CD8-positive, alpha-beta memory T cell (primary cell): ENCODE measurements at regions not wholly inside any gene's neighbourhood (a gene's known extent, or its start where the extent isn't known, plus 50 kb on each side); places are given as distances from the start of the nearest gene placed in this dataset.

Source experiments
- CTCF ChIA-PET: fragments of 350-600 bp; sonication (Branson Sonifier 250); formaldehyde crosslinking; loops from one replicate; lab custom pipeline; 2021; ENCODE audit warnings: antibody characterized with exemption; lab: Charles Lee
- POLR2A ChIA-PET: fragments of 350-600 bp; sonication (Branson Sonifier 250); formaldehyde crosslinking; loops from one replicate; lab custom pipeline; 2021; ENCODE audit warnings: antibody characterized with exemption; lab: Charles Lee
- DNase-seq, 5 donors: peaks; one replicate each; pipeline versions ENCODE4 v3.0.0 to v3.0.0-alpha.2; 2020 to 2022; ENCODE audit warnings: mixed read lengths in 1 of 5
- H3K27ac ChIP-seq: one replicate; pipeline ENCODE4 v1.7.0; 2013; ENCODE audit warnings: low read depth, mild to moderate bottlenecking, low read length, moderate library complexity
- H3K27me3 ChIP-seq: 2 replicates; pipeline ENCODE4 v1.7.0; 2013; ENCODE audit warnings: low read length, mild to moderate bottlenecking; ENCODE audit not compliant: insufficient read depth, poor library complexity, severe bottlenecking
- H3K36me3 ChIP-seq: 2 replicates; pipeline ENCODE4 v1.7.0; 2013; ENCODE audit warnings: mild to moderate bottlenecking, low read length, moderate library complexity; ENCODE audit not compliant: insufficient read depth
- H3K4me1 ChIP-seq: 2 replicates; pipeline ENCODE4 v1.7.0; 2013; ENCODE audit warnings: mild to moderate bottlenecking, low read length, moderate library complexity; ENCODE audit not compliant: insufficient read depth
- H3K4me3 ChIP-seq: 2 replicates; pipeline ENCODE4 v1.7.0; 2013; ENCODE audit warnings: mild to moderate bottlenecking, low read length
- H3K9me3 ChIP-seq: 2 replicates; pipeline ENCODE4 v1.7.0; 2013; ENCODE audit warnings: mild to moderate bottlenecking, low read length
- H3K27ac Mint-ChIP-seq, 8 donors: one replicate each; pipeline ENCODE4 v1.8.0; 2020 to 2021; ENCODE audit warnings: mixed read lengths in 8 of 8, mild to moderate bottlenecking in 6 of 8, inconsistent platforms in 3 of 8, moderate library complexity in 3 of 8
- H3K27me3 Mint-ChIP-seq, 2 donors: one replicate each; pipeline ENCODE4 v1.8.0; 2020 to 2021; ENCODE audit warnings: mixed read lengths in 2 of 2, mild to moderate bottlenecking in 1 of 2, moderate library complexity in 1 of 2
- H3K36me3 Mint-ChIP-seq, 3 donors: one replicate each; pipeline ENCODE4 v1.8.0; 2020 to 2021; ENCODE audit warnings: mixed read lengths in 3 of 3, inconsistent platforms in 1 of 3, mild to moderate bottlenecking in 1 of 3
- H3K4me1 Mint-ChIP-seq, 3 donors: one replicate each; pipeline ENCODE4 v1.8.0; 2020 to 2021; ENCODE audit warnings: mixed read lengths in 3 of 3, inconsistent platforms in 1 of 3, mild to moderate bottlenecking in 1 of 3
- H3K4me3 Mint-ChIP-seq, 7 donors: one replicate each; pipeline ENCODE4 v1.8.0; 2020 to 2021; ENCODE audit warnings: mixed read lengths in 7 of 7, mild to moderate bottlenecking in 6 of 7, moderate library complexity in 4 of 7, inconsistent platforms in 2 of 7
- H3K9me3 Mint-ChIP-seq, 5 donors: one replicate each; pipeline ENCODE4 v1.8.0; 2020 to 2022; ENCODE audit warnings: mixed read lengths in 5 of 5, mild to moderate bottlenecking in 3 of 5, moderate library complexity in 2 of 5, inconsistent platforms in 1 of 5

GRCh38 chr14:98955741-98956070 is 316.3 kb downstream of the BCL11B start:
- Histone ChIP-seq H3K4me3 (no peak overlapping the region), H3K9me3 (no peaks in the 10 kb centered on the region), H3K36me3 (no peaks in the 10 kb centered on the region), H3K27ac (no peak overlapping the region), H3K4me1 (no peaks in the 10 kb centered on the region), H3K27me3 (no peaks in the 10 kb centered on the region)
- ChIA-PET CTCF (no interaction called here), POLR2A (no interaction called here)
- Mint-ChIP-seq H3K27ac (peak overlapping the region in 2 of 8 donors; percentile 12 to 33), H3K36me3 (peaks cover 0 to 1% (median 0%) of the 10 kb centered on the region in 3 donors), H3K9me3 (no peaks in the 10 kb centered on the region), H3K4me1 (peaks cover 2 to 8% (median 5%) of the 10 kb centered on the region in 3 donors), H3K27me3 (peaks cover 0 to 3% of the 10 kb centered on the region in 2 donors), H3K4me3 (peak overlapping the region in 1 of 7 donors; percentile 1)
- DNase-seq, result no peak

GRCh38 chr14:98956181-98956580 is 315.8 kb downstream of the BCL11B start:
- H3K36me3 ChIP-seq, result no peaks in the 10 kb centered on the region

GRCh38 chr14:98956661-98957060 is 315.3 kb downstream of the BCL11B start:
- ChIA-PET CTCF (no interaction called here), POLR2A (no interaction called here)
- DNase-seq, result no peak
- Mint-ChIP-seq H3K4me1 (peaks cover 3 to 9% (median 9%) of the 10 kb centered on the region in 3 donors), H3K27ac (peak overlapping the region in 2 of 8 donors; percentile 39 to 71), H3K36me3 (peaks cover 0 to 1% (median 0%) of the 10 kb centered on the region in 3 donors), H3K27me3 (peaks cover 0 to 3% of the 10 kb centered on the region in 2 donors), H3K9me3 (no peaks in the 10 kb centered on the region), H3K4me3 (no peak overlapping the region)
- H3K27me3 ChIP-seq, result no peaks in the 10 kb centered on the region
- no peaks in the 10 kb centered on the region for H3K9me3 ChIP-seq
- no peaks in the 10 kb centered on the region for H3K36me3 ChIP-seq
- H3K4me3 ChIP-seq, result no peak overlapping the region
- no peaks in the 10 kb centered on the region for H3K4me1 ChIP-seq
- H3K27ac ChIP-seq, result no peak overlapping the region

More at GRCh38 chr14:98956181-98956580, 315.8 kb downstream of the BCL11B start:
- Mint-ChIP-seq H3K9me3 (no peaks in the 10 kb centered on the region), H3K36me3 (peaks cover 0 to 1% (median 0%) of the 10 kb centered on the region in 3 donors), H3K27ac (no peak overlapping the region), H3K4me3 (no peak overlapping the region), H3K4me1 (peaks cover 2 to 8% (median 5%) of the 10 kb centered on the region in 3 donors), H3K27me3 (peaks cover 0 to 3% of the 10 kb centered on the region in 2 donors)
- ChIA-PET CTCF (no interaction called here), POLR2A (no interaction called here)
- no peaks in the 10 kb centered on the region for H3K4me1 ChIP-seq
- H3K27ac ChIP-seq, result no peak overlapping the region
- H3K9me3 ChIP-seq, result no peaks in the 10 kb centered on the region
- no peaks in the 10 kb centered on the region for H3K27me3 ChIP-seq
- no peak for DNase-seq
- H3K4me3 ChIP-seq, result no peak overlapping the region

- H3K4me3 Mint-ChIP-seq, result no peak overlapping the region
- no peak overlapping the region for H3K27ac Mint-ChIP-seq
- Histone ChIP-seq H3K4me1 (no peaks in the 10 kb centered on the region), H3K9me3 (no peaks in the 10 kb centered on the region), H3K4me3 (no peak overlapping the region), H3K27me3 (no peaks in the 10 kb centered on the region), H3K27ac (no peak overlapping the region), H3K36me3 (no peaks in the 10 kb centered on the region)
- CTCF ChIA-PET, result no interaction called here
- H3K27me3 Mint-ChIP-seq, result peaks cover 0 to 3% of the 10 kb centered on the region in 2 donors
- no peaks in the 10 kb centered on the region for H3K36me3 Mint-ChIP-seq
- POLR2A ChIA-PET, result no interaction called here
- no peak for DNase-seq
- peaks cover 3 to 14% (median 10%) of the 10 kb centered on the region in 3 donors for H3K4me1 Mint-ChIP-seq
- H3K9me3 Mint-ChIP-seq, result no peaks in the 10 kb centered on the region
These were observed 314.6 kb downstream of the BCL11B start for GRCh38 chr14:98957211-98958047.

GRCh38 chr14:98958048-98958631 is 313.9 kb downstream of the BCL11B start:
- H3K36me3 Mint-ChIP-seq, result no peaks in the 10 kb centered on the region
- H3K4me3 Mint-ChIP-seq, result no peak overlapping the region

GRCh38 chr14:98958632-98959031 is 313.4 kb downstream of the BCL11B start:
- no peaks in the 10 kb centered on the region for H3K36me3 ChIP-seq
- H3K4me1 ChIP-seq, result peaks cover 3% of the 10 kb centered on the region
- Mint-ChIP-seq H3K27ac (peak overlapping the region in 1 of 8 donors; percentile 42), H3K27me3 (peaks cover 0 to 1% of the 10 kb centered on the region in 2 donors), H3K36me3 (no peaks in the 10 kb centered on the region), H3K4me1 (peaks cover 9 to 26% (median 22%) of the 10 kb centered on the region in 3 donors), H3K4me3 (no peak overlapping the region), H3K9me3 (no peaks in the 10 kb centered on the region)
- ChIA-PET POLR2A (no interaction called here), CTCF (no interaction called here)
- DNase-seq, result no peak
- no peaks in the 10 kb centered on the region for H3K9me3 ChIP-seq
- H3K4me3 ChIP-seq, result no peak overlapping the region
- H3K27ac ChIP-seq, result no peak overlapping the region
- no peaks in the 10 kb centered on the region for H3K27me3 ChIP-seq

More at GRCh38 chr14:98958048-98958631, 313.9 kb downstream of the BCL11B start:
- Histone ChIP-seq H3K9me3 (no peaks in the 10 kb centered on the region), H3K27me3 (no peaks in the 10 kb centered on the region), H3K36me3 (no peaks in the 10 kb centered on the region), H3K27ac (no peak overlapping the region), H3K4me3 (no peak overlapping the region), H3K4me1 (no peaks in the 10 kb centered on the region)
- DNase-seq, result no peak
- peaks cover 0 to 1% of the 10 kb centered on the region in 2 donors for H3K27me3 Mint-ChIP-seq
- H3K27ac Mint-ChIP-seq, result no peak overlapping the region
- no peaks in the 10 kb centered on the region for H3K9me3 Mint-ChIP-seq
- ChIA-PET CTCF (no interaction called here), POLR2A (no interaction called here)
- peaks cover 8 to 22% (median 17%) of the 10 kb centered on the region in 3 donors for H3K4me1 Mint-ChIP-seq

- DNase-seq, result no peak
- no peaks in the 10 kb centered on the region for H3K9me3 Mint-ChIP-seq
- no peak overlapping the region for H3K4me3 ChIP-seq
- H3K27ac ChIP-seq, result no peak overlapping the region
- H3K9me3 ChIP-seq, result no peaks in the 10 kb centered on the region
- peaks cover 11% of the 10 kb centered on the region for H3K4me1 ChIP-seq
- no peak overlapping the region for H3K4me3 Mint-ChIP-seq
- H3K4me1 Mint-ChIP-seq, result peaks cover 15 to 34% (median 28%) of the 10 kb centered on the region in 3 donors
- ChIA-PET CTCF (no interaction called here), POLR2A (no interaction called here)
- no peaks in the 10 kb centered on the region for H3K27me3 ChIP-seq
- H3K27me3 Mint-ChIP-seq, result peaks cover 0 to 1% of the 10 kb centered on the region in 2 donors
- H3K27ac Mint-ChIP-seq, result peak overlapping the region in 1 of 8 donors; percentile 46
- no peaks in the 10 kb centered on the region for H3K36me3 ChIP-seq
- H3K36me3 Mint-ChIP-seq, result no peaks in the 10 kb centered on the region
These were observed 312.6 kb downstream of the BCL11B start for GRCh38 chr14:98959410-98959809.

- no peaks in the 10 kb centered on the region for H3K36me3 ChIP-seq
- peak overlapping the region in 1 of 8 donors; percentile 53 for H3K27ac Mint-ChIP-seq
- no peaks in the 10 kb centered on the region for H3K27me3 ChIP-seq
- no peak overlapping the region for H3K4me3 Mint-ChIP-seq
- no peak for DNase-seq
- peaks cover 22 to 41% (median 32%) of the 10 kb centered on the region in 3 donors for H3K4me1 Mint-ChIP-seq
- no peaks in the 10 kb centered on the region for H3K9me3 ChIP-seq
- POLR2A ChIA-PET, result no interaction called here
- H3K27me3 Mint-ChIP-seq, result peaks cover 0 to 1% of the 10 kb centered on the region in 2 donors
- CTCF ChIA-PET, result no interaction called here
- H3K9me3 Mint-ChIP-seq, result no peaks in the 10 kb centered on the region
- H3K4me1 ChIP-seq, result peaks cover 18% of the 10 kb centered on the region
- H3K36me3 Mint-ChIP-seq, result no peaks in the 10 kb centered on the region
- no peak overlapping the region for H3K4me3 ChIP-seq
- H3K27ac ChIP-seq, result no peak overlapping the region
These were observed 311.9 kb downstream of the BCL11B start for GRCh38 chr14:98959958-98960616.
